ENCODE measurements at regions not wholly inside any gene's neighbourhood (a gene's known extent, or its start where the extent isn't known, plus 50 kb on each side); places are given as distances from the start of the nearest gene placed in this dataset.

DNA sequence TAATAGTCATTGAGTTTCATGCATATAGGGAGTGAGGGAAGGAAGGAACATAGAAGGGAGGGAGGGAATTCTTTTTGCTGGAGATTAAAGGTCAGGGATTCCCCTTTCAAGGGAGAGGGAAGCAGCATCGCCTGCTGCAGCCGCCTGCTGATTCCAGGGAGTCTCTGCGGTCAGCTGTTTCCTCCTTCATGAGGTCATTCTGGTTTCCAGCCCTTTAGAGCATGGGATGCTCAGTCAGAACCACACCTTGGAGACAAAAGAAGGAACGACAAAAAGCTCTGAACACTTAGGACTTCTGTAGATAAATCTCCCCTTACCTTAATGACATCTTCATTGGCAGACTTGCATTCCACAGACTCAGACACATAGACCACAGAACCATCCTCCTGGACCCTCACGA is 923.0 kb upstream of the TMEM132C start:
- no peak overlapping the region for H2BK12ac ChIP-seq (ENCODE audit: insufficient read length, low read depth, low read length)
- DNase-seq: no peak
- TF ChIP-seq, protein P1, sequence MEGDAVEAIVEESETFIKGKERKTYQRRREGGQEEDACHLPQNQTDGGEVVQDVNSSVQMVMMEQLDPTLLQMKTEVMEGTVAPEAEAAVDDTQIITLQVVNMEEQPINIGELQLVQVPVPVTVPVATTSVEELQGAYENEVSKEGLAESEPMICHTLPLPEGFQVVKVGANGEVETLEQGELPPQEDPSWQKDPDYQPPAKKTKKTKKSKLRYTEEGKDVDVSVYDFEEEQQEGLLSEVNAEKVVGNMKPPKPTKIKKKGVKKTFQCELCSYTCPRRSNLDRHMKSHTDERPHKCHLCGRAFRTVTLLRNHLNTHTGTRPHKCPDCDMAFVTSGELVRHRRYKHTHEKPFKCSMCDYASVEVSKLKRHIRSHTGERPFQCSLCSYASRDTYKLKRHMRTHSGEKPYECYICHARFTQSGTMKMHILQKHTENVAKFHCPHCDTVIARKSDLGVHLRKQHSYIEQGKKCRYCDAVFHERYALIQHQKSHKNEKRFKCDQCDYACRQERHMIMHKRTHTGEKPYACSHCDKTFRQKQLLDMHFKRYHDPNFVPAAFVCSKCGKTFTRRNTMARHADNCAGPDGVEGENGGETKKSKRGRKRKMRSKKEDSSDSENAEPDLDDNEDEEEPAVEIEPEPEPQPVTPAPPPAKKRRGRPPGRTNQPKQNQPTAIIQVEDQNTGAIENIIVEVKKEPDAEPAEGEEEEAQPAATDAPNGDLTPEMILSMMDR (conservative IDR thresholded peaks at IDR 0.05): no peak
- no peak overlapping the region for H3K27ac ChIP-seq (ENCODE audit: insufficient read length, low read depth, low read length)
- no peak overlapping the region for H2BK120ac ChIP-seq (ENCODE audit: low read depth, low read length, poor library complexity, severe bottlenecking)
- no peak overlapping the region for H4K5ac ChIP-seq (ENCODE audit: insufficient read length, low read depth, low read length)
- H3K9ac ChIP-seq (ENCODE audit: extremely low read depth, insufficient read length, low read length): no peak overlapping the region
- no peak overlapping the region for H2BK5ac ChIP-seq (ENCODE audit: insufficient read length, low read length)
- H3K56ac ChIP-seq (ENCODE audit: insufficient read length, low read depth, low read length): no peak overlapping the region
- Mint-ChIP-seq H3K4me3 (no peak overlapping the region), H3K9me3 (peaks cover 20 to 29% of the 10 kb centered on the region in 2 experiments), H3K27me3 (ENCODE audit: low read depth) (peaks cover 9% of the 10 kb centered on the region), H3K4me1 (peaks cover 8 to 12% of the 10 kb centered on the region in 2 experiments), H3K27ac (0 out of 7 replicates have a peak overlapping the region, but pooled peaks of 1 of the 3 experiments have one; percentile 22), H3K36me3 (ENCODE audit: insufficient read depth in 1 of 3, low read depth in 3 of 3) (peaks cover 6 to 18% (median 12%) of the 10 kb centered on the region in 3 experiments; a peak in 5 of 7 replicates)
- no peaks in the 10 kb centered on the region for H3K4me1 ChIP-seq (ENCODE audit: insufficient read depth, low read length)
- H3K23me2 ChIP-seq (ENCODE audit: insufficient read length, low read depth, low read length, poor library complexity, severe bottlenecking): no peaks in the 10 kb centered on the region
- no peaks in the 10 kb centered on the region for H3K79me2 ChIP-seq (ENCODE audit: insufficient read depth, low read length)
- no peak overlapping the region for H2BK15ac ChIP-seq (ENCODE audit: low read depth, low read length)
- no peak overlapping the region for H4K91ac ChIP-seq (ENCODE audit: insufficient read length, low read depth, low read length)
- no peak overlapping the region for H2BK20ac ChIP-seq (ENCODE audit: low read depth, low read length, poor library complexity, severe bottlenecking)
- H3T11ph ChIP-seq (ENCODE audit: low read length): no peak overlapping the region
- no peak overlapping the region for H4K8ac ChIP-seq (replicated peaks; ENCODE audit: insufficient read length, low read depth, low read length)
- no peak overlapping the region for H3K4ac ChIP-seq (ENCODE audit: low read depth, low read length)
- no peak overlapping the region for H3K18ac ChIP-seq (ENCODE audit: insufficient read length, low read depth, low read length)
- no peak overlapping the region for H3K4me2 ChIP-seq (ENCODE audit: insufficient read depth, insufficient read length, low read length)
- no peak overlapping the region for H3K14ac ChIP-seq (ENCODE audit: insufficient read depth, low read length)
- no peaks in the 10 kb centered on the region for H3K9me3 ChIP-seq (ENCODE audit: control insufficient read depth, low read depth, low read length)
- H4K20me1 ChIP-seq (ENCODE audit: control insufficient read depth, insufficient read depth, insufficient read length): no peaks in the 10 kb centered on the region
- WGBS (ENCODE audit: extremely low coverage, insufficient read length, low lambda C conversion rate): no CpG with 5 or more reads among the region's 5 CpGs
- H3K27me3 ChIP-seq (ENCODE audit: insufficient read depth, low read length): no peaks in the 10 kb centered on the region
- H3K79me1 ChIP-seq (ENCODE audit: insufficient read depth, low read depth, low read length, poor library complexity, severe bottlenecking): no peaks in the 10 kb centered on the region
- H2AFZ ChIP-seq (ENCODE audit: low read length): no peak overlapping the region
- H2AK5ac ChIP-seq (ENCODE audit: insufficient read length, low read length): no peak overlapping the region
- H3K23ac ChIP-seq (ENCODE audit: insufficient read length, low read depth, low read length): no peak overlapping the region

Data from H9 (cell line).